IPS DF 6.9 (cell line): ENCODE measurements at regions not wholly inside any gene's neighbourhood (a gene's known extent, or its start where the extent isn't known, plus 50 kb on each side); places are given as distances from the start of the nearest gene placed in this dataset.

Experiments
- DNase-seq: peaks from one replicate; pipeline ENCODE4 v3.0.0-alpha.2; 2013; ENCODE audit warnings: low read depth, low spot score
- H3K27ac ChIP-seq: one replicate; pipeline ENCODE4 v1.5.1; 2013; ENCODE audit warnings: low read length, control low read depth
- H3K27me3 ChIP-seq: 2 replicates; pipeline ENCODE4 v1.6.1; 2013; ENCODE audit warnings: mild to moderate bottlenecking, low read length; ENCODE audit not compliant: control insufficient read depth, insufficient read depth
- H3K36me3 ChIP-seq: 2 replicates; pipeline ENCODE4 v1.6.1; 2013; ENCODE audit warnings: low read length; ENCODE audit not compliant: control insufficient read depth, insufficient read depth
- H3K4me1 ChIP-seq: 2 replicates; pipeline ENCODE4 v1.6.1; 2013; ENCODE audit warnings: low read length; ENCODE audit not compliant: control insufficient read depth, insufficient read depth
- H3K4me3 ChIP-seq: 2 replicates; pipeline ENCODE4 v1.5.1; 2013; ENCODE audit warnings: mild to moderate bottlenecking, low read length
- H3K9me3 ChIP-seq: 2 replicates; pipeline ENCODE4 v1.6.1; 2013; ENCODE audit warnings: low read length, inconsistent platforms; ENCODE audit not compliant: control insufficient read depth, insufficient read depth
- WGBS: extraction: QIAGEN DNeasy Blood & Tissue Kit; methylation state at CpG from one replicate; pipeline ENCODE4 v1.1.7; 2013; ENCODE audit warnings: mixed read lengths, missing lambda C conversion rate; ENCODE audit not compliant: insufficient read length, insufficient coverage; 5-methylcytosine and 5-hydroxymethylcytosine counted together

DNA sequence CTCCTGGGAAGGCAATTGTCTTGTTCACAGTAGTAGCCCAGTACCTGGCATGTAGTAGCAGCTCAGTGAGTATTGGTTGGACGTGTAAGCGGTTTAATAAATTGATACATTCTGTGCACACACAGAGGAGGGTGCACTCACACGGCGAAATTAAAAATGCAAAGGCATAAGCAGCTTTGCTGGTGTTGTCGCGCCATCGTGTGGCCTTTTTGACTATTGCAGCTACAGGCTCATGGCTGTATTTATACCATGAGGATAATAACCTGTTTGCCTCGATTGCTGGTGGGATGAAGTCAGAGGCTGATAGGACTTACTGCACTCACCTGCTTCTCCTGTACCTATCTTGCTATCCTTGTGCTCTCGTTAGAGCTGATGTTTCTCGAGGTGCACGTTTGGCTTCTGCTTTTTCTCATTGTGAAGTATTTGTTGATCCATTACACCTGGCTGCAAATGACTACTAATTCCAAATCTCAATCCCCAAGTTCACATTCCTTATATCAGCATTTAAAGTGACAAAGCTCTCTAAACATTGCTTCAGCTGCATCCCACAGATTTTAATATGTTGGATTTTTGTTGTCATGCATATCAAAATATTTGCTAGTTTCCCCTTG, 61.5 kb downstream of the TBXT start:
- DNase-seq = peak; percentile 54
- Histone ChIP-seq H3K27me3 (no peaks in the 10 kb centered on the region), H3K27ac (no peak overlapping the region), H3K36me3 (no peaks in the 10 kb centered on the region), H3K4me3 (no peak overlapping the region), H3K9me3 (peaks cover 3% of the 10 kb centered on the region; the same call in 1 of the 2 replicates), H3K4me1 (no peaks in the 10 kb centered on the region)
- WGBS = no CpG with 5 or more reads among the region's 11 CpGs

DNA sequence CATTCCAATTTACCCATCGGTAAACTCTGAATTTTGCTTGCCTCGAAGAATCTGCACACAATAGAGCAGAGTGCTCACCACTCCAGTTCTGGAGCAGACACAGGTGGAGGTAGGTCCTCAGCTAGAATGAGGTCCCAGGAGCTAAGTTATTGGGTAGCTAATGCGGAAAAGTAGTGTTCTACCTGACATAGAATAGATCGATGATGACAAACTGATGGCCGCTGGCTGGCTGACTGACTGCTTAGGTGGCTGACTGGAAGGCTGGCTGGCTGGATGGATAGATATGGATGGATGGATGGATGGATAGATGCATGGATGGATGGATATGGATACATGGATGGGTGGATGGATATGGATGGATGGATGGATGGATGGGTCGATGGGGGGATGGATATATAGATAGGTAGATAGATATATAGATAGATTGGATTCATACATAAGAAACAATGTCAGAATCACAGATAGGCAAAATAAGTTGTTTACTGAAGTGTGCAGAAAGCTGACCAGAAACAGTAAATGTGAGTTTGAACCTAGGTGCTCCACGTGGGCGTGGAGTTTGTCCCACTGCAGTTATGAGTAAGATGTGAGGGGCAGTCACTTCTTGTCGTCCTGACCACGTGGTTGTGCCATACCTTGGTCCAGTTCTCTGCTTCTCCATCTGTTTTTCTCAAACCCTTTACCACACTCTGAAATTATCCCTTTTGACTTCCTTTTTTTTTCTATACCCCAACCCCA, 62.1 kb downstream of the TBXT start:
- H3K9me3 ChIP-seq = peaks cover 3% of the 10 kb centered on the region; the same call in 1 of the 2 replicates
- no peaks in the 10 kb centered on the region for H3K36me3 ChIP-seq
- no peaks in the 10 kb centered on the region for H3K4me1 ChIP-seq
- H3K27ac ChIP-seq = no peak overlapping the region
- DNase-seq = no peak
- WGBS = 100% methylated on average over 1 of the region's 10 CpGs
- no peaks in the 10 kb centered on the region for H3K27me3 ChIP-seq
- H3K4me3 ChIP-seq = no peak overlapping the region

DNA sequence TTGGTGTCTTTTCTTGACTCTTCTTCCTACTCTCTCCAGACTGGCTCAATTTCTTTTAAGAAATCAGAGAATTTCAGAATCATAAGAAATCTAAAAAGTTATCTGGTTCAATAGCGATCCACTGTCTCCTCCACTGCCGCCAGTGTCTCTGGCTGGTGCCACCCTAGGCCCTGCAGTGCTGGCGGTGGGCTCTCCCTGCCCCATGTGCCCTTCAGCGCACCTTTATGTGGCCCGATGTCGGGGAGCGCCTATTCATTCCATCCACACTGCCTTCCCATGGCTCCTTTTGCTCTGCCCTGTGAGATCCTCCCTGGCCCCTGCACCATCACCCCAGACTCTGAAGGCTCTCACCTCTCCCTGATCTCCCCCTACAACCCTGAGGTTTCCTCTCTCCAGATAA, 62.8 kb downstream of the TBXT start:
- peaks cover 3% of the 10 kb centered on the region; the same call in 1 of the 2 replicates for H3K9me3 ChIP-seq
- H3K4me1 ChIP-seq = no peaks in the 10 kb centered on the region
- no peak for DNase-seq
- H3K4me3 ChIP-seq = no peak overlapping the region
- H3K27ac ChIP-seq = no peak overlapping the region
- no peaks in the 10 kb centered on the region for H3K27me3 ChIP-seq
- no CpG with 5 or more reads among the region's 7 CpGs for WGBS
- H3K36me3 ChIP-seq = no peaks in the 10 kb centered on the region

DNA sequence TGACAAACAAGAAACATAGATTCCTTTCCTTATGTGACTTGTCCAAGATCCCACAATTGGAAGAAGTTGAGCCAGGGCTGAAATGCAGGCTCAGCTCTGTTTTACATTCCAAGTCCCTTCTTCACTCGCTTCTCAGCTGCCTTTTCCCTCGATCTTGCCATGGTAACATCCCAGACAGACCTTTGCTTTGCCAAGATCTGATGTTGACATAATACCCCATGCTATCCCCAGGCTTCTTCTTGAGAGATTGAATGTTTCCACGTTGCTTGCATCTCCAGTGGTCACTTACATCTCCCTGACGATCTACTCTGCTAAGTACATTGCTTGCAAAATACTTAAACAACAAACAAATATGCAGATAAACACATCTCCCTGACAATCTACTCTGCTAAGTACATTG, 63.5 kb downstream of the TBXT start:
- Histone ChIP-seq H3K27ac (no peak overlapping the region), H3K4me3 (no peak overlapping the region), H3K9me3 (peaks cover 3% of the 10 kb centered on the region; the same call in 1 of the 2 replicates), H3K36me3 (no peaks in the 10 kb centered on the region), H3K4me1 (no peaks in the 10 kb centered on the region), H3K27me3 (no peaks in the 10 kb centered on the region)
- WGBS = no CpG with 5 or more reads among the region's 4 CpGs
- no peak for DNase-seq

DNA sequence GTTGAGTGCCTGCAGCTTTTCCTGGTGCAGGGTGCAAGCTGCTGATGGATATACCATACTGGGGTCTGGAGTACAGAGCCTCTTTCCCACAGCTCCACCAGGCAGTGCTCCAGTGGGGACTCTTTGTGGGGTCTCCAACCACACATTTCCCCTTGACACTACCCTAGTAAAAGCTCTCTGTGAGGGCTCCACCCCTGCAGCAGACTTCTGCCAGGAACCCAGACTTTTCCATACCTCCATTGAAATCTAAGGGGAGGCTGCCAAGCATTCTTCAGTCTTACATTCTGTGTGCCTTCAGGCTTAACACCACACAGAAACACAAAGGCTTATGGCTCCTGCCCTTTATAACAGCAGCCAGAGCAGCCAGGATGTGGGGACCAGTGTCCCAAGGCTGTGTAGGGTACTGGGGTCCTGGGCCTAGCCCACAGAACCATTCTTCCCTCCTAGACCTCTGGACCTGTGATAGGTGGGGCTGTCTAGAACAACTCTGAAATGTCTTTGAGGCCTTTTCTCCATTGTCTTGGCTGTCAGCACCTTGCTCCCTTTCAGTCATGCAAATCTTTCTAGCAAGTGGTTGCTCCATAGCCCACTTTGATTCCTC, 65.7 kb downstream of the TBXT start:
- H3K9me3 ChIP-seq = peaks cover 3% of the 10 kb centered on the region; the same call in 1 of the 2 replicates

DNA sequence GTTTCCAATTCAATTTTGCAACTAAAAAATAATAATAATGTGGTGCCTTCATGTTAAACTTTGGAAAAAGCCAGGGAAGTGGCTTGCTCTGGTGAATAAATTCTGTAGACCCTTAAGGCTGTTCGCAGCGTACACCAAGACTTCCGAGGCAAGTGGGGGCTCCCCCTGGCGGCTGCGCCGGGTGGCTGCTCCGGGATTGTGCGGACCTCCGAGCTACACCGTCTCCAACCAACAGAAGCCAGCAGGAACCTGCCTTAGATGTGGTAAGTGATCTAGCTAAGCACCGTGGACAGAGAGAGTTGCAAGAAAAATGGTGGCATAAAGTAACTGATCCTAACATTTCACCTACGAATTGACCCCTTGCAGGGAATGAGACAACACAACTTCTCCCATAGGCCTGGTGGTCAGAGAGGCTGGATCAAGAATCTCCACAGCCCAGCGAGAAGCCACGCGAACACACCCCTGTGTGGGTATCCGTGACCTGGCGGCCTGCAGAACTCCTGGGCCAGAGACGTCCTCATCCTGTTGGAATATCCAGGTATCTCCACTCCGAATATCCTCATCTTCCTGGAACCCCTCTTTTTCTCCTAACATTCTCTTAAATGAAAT, 69.6 kb downstream of the TBXT start:
- H3K9me3 ChIP-seq = peaks cover 3% of the 10 kb centered on the region; the same call in 1 of the 2 replicates
- no peak overlapping the region for H3K27ac ChIP-seq
- H3K4me3 ChIP-seq = no peak overlapping the region; the same call in 1 of the 2 replicates
- WGBS = no CpG with 5 or more reads among the region's 19 CpGs
- no peaks in the 10 kb centered on the region for H3K4me1 ChIP-seq
- no peaks in the 10 kb centered on the region for H3K27me3 ChIP-seq
- H3K36me3 ChIP-seq = no peaks in the 10 kb centered on the region
- peak; percentile 66 for DNase-seq

More for the DNA sequence above, 65.7 kb downstream of the TBXT start:
- no peak for DNase-seq
- H3K27me3 ChIP-seq = no peaks in the 10 kb centered on the region
- no peaks in the 10 kb centered on the region for H3K4me1 ChIP-seq
- no peak overlapping the region for H3K4me3 ChIP-seq
- no peaks in the 10 kb centered on the region for H3K36me3 ChIP-seq
- no peak overlapping the region for H3K27ac ChIP-seq

DNA sequence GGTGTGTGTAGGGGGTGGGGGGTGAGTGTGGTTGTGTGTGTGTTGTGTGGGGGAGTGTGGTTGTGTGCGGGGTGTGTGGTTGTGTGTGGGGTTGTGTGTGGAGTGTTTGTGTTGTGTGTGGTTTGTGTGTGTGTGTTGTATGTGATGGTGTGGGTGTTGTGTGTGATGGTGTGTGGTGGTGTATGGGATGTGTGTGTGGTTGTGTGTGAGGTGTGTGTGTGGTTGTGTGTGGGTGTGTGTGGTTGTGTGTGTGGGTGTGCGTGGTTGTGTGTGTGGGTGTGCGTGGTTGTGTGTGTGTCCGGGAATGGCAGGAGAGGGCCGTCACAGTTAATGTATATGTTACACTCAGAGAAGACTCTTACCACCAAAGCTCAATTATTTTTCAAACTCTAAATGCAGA, 79.8 kb downstream of the TBXT start:
- 100% methylated on average over 2 of the region's 5 CpGs for WGBS
- no peaks in the 10 kb centered on the region for H3K9me3 ChIP-seq
- no peaks in the 10 kb centered on the region for H3K36me3 ChIP-seq
- no peak for DNase-seq
- H3K4me3 ChIP-seq = no peak overlapping the region
- no peaks in the 10 kb centered on the region for H3K4me1 ChIP-seq
- no peak overlapping the region for H3K27ac ChIP-seq
- no peaks in the 10 kb centered on the region for H3K27me3 ChIP-seq

DNA sequence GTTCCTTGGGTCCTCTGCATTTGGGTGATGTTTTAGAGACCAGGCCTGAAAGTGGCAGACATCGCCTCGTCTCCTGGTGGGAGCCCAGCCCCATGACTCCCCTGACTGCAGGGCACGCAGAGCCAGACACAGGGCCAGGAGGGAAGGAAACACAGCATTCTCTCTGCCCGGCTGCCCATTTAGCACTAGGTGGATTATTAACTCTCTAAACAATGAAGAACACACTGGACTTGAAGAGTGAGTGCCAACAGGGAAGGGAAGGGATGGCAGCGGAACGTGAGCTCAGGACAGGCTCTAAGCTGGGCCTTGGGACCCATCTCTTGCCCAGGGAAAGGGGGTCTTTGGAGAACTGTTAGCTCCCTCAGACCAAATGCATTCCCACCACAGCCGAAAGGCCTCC, 80.4 kb downstream of the TBXT start:
- Histone ChIP-seq H3K4me1 (no peaks in the 10 kb centered on the region), H3K27me3 (no peaks in the 10 kb centered on the region), H3K36me3 (no peaks in the 10 kb centered on the region), H3K27ac (no peak overlapping the region), H3K4me3 (no peak overlapping the region), H3K9me3 (no peaks in the 10 kb centered on the region)
- no peak for DNase-seq
- no CpG with 5 or more reads among the region's 7 CpGs for WGBS

DNA sequence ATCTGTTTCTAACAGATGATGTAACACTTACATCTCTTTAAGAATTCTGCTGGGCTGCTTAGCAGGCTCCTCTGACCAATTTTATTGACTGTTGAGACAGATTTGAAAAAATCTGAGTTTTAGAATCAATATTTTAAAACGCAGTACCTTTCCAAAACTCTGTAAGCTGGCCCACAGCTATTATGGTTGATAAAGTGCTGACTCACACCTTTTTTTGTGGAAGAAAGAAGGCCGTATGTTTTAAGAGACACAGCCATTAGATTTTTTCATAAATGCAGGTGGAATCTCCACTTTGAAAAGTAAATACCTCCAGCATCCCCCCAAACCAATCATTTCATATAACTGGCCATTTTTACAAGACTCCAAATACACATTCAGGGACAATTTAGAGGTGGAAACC, 82.2 kb downstream of the TBXT start:
- Histone ChIP-seq H3K4me3 (no peak overlapping the region), H3K36me3 (no peaks in the 10 kb centered on the region), H3K4me1 (no peaks in the 10 kb centered on the region), H3K27me3 (no peaks in the 10 kb centered on the region), H3K9me3 (no peaks in the 10 kb centered on the region), H3K27ac (no peak overlapping the region)
- DNase-seq = no peak
- no CpG with 5 or more reads among the region's 2 CpGs for WGBS

DNA sequence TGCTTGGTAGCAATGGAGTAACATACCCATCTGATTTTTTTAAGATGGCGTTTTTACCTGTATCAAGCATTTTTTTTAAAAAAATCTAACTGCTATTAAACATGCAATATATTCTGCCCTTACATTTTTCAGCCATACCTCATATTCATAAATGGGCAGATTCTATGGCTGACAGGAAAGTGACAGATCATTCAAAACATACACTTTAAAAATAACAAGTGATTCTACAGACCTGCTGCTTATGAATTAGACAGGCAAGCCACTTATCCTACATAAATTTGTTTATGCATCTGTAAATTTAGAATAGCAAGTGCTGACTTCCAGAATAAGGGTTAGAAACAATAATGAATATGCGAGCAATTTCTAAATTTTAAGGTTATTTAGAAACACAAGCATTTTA, 82.7 kb downstream of the TBXT start:
- H3K4me1 ChIP-seq = no peaks in the 10 kb centered on the region
- no peaks in the 10 kb centered on the region for H3K36me3 ChIP-seq
- no peak for DNase-seq
- H3K4me3 ChIP-seq = no peak overlapping the region
- no CpG with 5 or more reads among the region's 2 CpGs for WGBS
- H3K9me3 ChIP-seq = no peaks in the 10 kb centered on the region
- H3K27me3 ChIP-seq = no peaks in the 10 kb centered on the region
- H3K27ac ChIP-seq = no peak overlapping the region
